ENCODE measurements at regions not wholly inside any gene's neighbourhood (a gene's known extent, or its start where the extent isn't known, plus 50 kb on each side); places are given as distances from the start of the nearest gene placed in this dataset.

DNA sequence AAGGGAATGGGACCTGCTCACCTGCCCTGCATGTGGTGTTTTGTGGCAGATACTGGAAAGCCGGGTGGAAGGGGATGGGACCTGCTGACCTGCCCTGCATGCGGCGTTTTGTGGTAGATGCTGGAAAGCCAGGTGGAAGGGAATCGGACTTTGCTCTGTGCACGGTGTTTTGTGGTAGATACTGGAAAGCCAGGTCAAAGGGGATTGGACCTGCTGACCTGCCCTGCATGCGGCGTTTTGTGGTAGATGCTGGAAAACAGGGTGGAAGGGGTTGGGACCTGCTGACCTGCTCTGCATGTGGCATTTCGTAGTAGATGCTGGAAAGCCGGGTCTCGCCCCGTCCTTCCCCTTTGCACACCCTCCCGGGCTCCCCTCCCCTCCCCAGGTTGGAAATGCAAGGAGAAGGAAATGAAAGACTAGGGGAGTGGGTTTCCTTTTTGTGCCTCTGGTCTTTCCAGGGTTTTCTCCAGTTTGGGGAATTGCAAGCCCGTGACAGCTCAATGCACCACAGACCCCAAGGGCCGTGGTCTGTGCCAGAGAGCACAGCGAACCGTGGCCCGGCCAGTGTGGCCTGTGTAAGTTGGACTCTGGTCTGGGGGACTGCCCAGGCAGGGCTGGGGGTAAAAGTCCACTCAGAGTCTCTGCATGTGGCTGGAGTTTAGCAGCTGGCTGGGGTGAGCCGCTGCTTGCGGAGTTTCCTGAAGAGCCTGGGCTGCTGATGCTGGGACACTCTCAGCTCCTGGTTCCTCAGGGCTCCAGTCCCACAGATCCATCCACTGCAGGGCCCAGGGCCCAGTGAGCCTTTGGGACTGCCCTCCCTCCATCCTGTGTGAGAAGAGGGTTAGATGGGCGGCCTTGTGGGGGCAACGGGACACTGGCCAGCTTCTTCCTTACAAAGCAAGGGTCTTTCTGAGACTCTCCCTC is 105.5 kb downstream of the CRYAA start:
- no peak for TF ChIP-seq EZH2 (IDR thresholded peaks at IDR 0.05; ENCODE audit: low read length, unreplicated experiment)
- TF ChIP-seq CTCF (conservative IDR thresholded peaks at IDR 0.05; ENCODE audit: low read depth, low read length) = no peak
- no peak for TF ChIP-seq EZH2phosphoT487 (IDR thresholded peaks at IDR 0.05; ENCODE audit: borderline replicate concordance, low read length)
- DNase-seq (no peak), ATAC-seq (no peak)
- ChIA-PET CTCF (no interaction called here), POLR2A (ENCODE audit: unreplicated experiment) (no interaction called here)
- H3F3A ChIP-seq (ENCODE audit: low read length, unreplicated experiment) = no peaks in the 10 kb centered on the region
- H2AFZ ChIP-seq (ENCODE audit: low read length) = no peak overlapping the region
- no peaks in the 10 kb centered on the region for H3K36me3 ChIP-seq (ENCODE audit: low read depth, low read length)
- H3K9me2 ChIP-seq (replicated peaks; ENCODE audit: low read length) = no peaks in the 10 kb centered on the region
- H4K20me1 ChIP-seq (ENCODE audit: low read length) = no peaks in the 10 kb centered on the region
- H3K9ac ChIP-seq (ENCODE audit: low read length) = no peak overlapping the region
- no peaks in the 10 kb centered on the region for H3K9me3 ChIP-seq (ENCODE audit: low read length)
- no peaks in the 10 kb centered on the region for H3K27me3 ChIP-seq (ENCODE audit: low read length)
- intact Hi-C loops (cut with micrococcal nuclease) = no loop called here
- H3K4me3 ChIP-seq (ENCODE audit: low read length) = no peak overlapping the region
- H3K4me2 ChIP-seq (ENCODE audit: low read length) = no peak overlapping the region
- H3K27ac ChIP-seq (ENCODE audit: low read length) = no peak overlapping the region
- no peaks in the 10 kb centered on the region for H3K79me2 ChIP-seq (ENCODE audit: low read length)
- H3K4me1 ChIP-seq (ENCODE audit: insufficient read depth, low read length) = no peaks in the 10 kb centered on the region
- no TSS peak for BruUV-seq (replicated peaks)

- H2AFZ ChIP-seq (ENCODE audit: low read length) = no peak overlapping the region
- H3K36me3 ChIP-seq (ENCODE audit: low read depth, low read length) = no peaks in the 10 kb centered on the region
- no peaks in the 10 kb centered on the region for H3K9me3 ChIP-seq (ENCODE audit: low read length)
- H3K4me3 ChIP-seq (ENCODE audit: low read length) = no peak overlapping the region
- H3K4me1 ChIP-seq (ENCODE audit: insufficient read depth, low read length) = no peaks in the 10 kb centered on the region
- BruUV-seq (replicated peaks) = no TSS peak
- intact Hi-C loops (cut with micrococcal nuclease) = no loop called here
- H3K9ac ChIP-seq (ENCODE audit: low read length) = no peak overlapping the region
- no peak overlapping the region for H3K4me2 ChIP-seq (ENCODE audit: low read length)
- no peaks in the 10 kb centered on the region for H4K20me1 ChIP-seq (ENCODE audit: low read length)
- no peak for TF ChIP-seq EZH2 (IDR thresholded peaks at IDR 0.05; ENCODE audit: low read length, unreplicated experiment)
- no peak for TF ChIP-seq CTCF (conservative IDR thresholded peaks at IDR 0.05; ENCODE audit: low read depth, low read length)
- no peak for TF ChIP-seq EZH2phosphoT487 (IDR thresholded peaks at IDR 0.05; ENCODE audit: borderline replicate concordance, low read length)
- H3K27ac ChIP-seq (ENCODE audit: low read length) = no peak overlapping the region
- no peaks in the 10 kb centered on the region for H3K9me2 ChIP-seq (replicated peaks; ENCODE audit: low read length)
- no peaks in the 10 kb centered on the region for H3F3A ChIP-seq (ENCODE audit: low read length, unreplicated experiment)
- ChIA-PET POLR2A (ENCODE audit: unreplicated experiment) (no interaction called here), CTCF (no interaction called here)
- ATAC-seq (no peak), DNase-seq (no peak)
- no peaks in the 10 kb centered on the region for H3K79me2 ChIP-seq (ENCODE audit: low read length)
- no peaks in the 10 kb centered on the region for H3K27me3 ChIP-seq (ENCODE audit: low read length)
These were observed 104.9 kb downstream of the CRYAA start for GRCh38 chr21:43273708-43274021.

DNA sequence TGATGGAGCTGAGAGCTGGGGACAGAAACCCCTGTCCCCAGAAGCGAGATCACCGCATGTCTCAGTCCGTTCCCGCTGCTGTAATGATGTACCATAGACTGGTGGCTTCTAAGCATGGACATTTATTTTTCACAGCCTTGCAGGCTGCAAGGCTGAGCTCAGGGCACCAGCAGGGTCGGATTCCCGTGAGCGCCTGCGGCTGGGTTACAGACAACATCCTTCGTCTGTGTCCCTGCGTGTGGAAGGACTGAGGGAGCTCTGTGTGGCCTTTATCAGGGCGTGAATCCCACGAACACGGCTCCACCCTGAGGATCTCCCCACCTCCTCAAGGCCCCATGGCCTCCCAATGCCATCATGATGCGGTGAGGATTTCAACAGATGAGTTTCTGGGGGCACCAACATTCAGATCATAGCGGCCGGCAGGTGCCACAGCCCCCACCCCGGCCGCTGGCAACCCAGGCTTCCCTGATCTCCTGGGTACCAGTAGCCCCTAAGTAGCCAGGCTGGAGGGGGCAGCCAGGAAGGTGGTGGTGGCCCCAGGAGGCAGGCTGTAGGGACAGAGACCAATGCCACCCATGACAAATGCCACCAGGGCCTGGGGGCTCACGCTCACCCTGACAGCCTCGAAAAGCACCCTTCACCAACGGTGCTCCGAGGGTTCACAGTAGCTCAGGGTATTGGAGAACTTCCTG is 104.4 kb downstream of the CRYAA start:
- H3K9me2 ChIP-seq (replicated peaks; ENCODE audit: low read length) = no peaks in the 10 kb centered on the region
- H3K4me3 ChIP-seq (ENCODE audit: low read length) = no peak overlapping the region
- no peaks in the 10 kb centered on the region for H3K36me3 ChIP-seq (ENCODE audit: low read depth, low read length)
- no peaks in the 10 kb centered on the region for H3K9me3 ChIP-seq (ENCODE audit: low read length)
- H3K4me1 ChIP-seq (ENCODE audit: insufficient read depth, low read length) = no peaks in the 10 kb centered on the region
- DNase-seq (no peak), ATAC-seq (no peak)
- H3K79me2 ChIP-seq (ENCODE audit: low read length) = no peaks in the 10 kb centered on the region
- H3K4me2 ChIP-seq (ENCODE audit: low read length) = no peak overlapping the region
- intact Hi-C loops (cut with micrococcal nuclease) = no loop called here
- H4K20me1 ChIP-seq (ENCODE audit: low read length) = no peaks in the 10 kb centered on the region
- H2AFZ ChIP-seq (ENCODE audit: low read length) = no peak overlapping the region
- no peaks in the 10 kb centered on the region for H3F3A ChIP-seq (ENCODE audit: low read length, unreplicated experiment)
- ChIA-PET CTCF (no interaction called here), POLR2A (ENCODE audit: unreplicated experiment) (no interaction called here)
- TF ChIP-seq EZH2 (IDR thresholded peaks at IDR 0.05; ENCODE audit: low read length, unreplicated experiment) (no peak), CTCF (conservative IDR thresholded peaks at IDR 0.05; ENCODE audit: low read depth, low read length) (no peak), EZH2phosphoT487 (IDR thresholded peaks at IDR 0.05; ENCODE audit: borderline replicate concordance, low read length) (no peak)
- BruUV-seq (replicated peaks) = no TSS peak
- no peak overlapping the region for H3K9ac ChIP-seq (ENCODE audit: low read length)
- no peak overlapping the region for H3K27ac ChIP-seq (ENCODE audit: low read length)
- H3K27me3 ChIP-seq (ENCODE audit: low read length) = no peaks in the 10 kb centered on the region
